ENCODE measurements at regions not wholly inside any gene's neighbourhood (a gene's known extent, or its start where the extent isn't known, plus 50 kb on each side); places are given as distances from the start of the nearest gene placed in this dataset.

DNA sequence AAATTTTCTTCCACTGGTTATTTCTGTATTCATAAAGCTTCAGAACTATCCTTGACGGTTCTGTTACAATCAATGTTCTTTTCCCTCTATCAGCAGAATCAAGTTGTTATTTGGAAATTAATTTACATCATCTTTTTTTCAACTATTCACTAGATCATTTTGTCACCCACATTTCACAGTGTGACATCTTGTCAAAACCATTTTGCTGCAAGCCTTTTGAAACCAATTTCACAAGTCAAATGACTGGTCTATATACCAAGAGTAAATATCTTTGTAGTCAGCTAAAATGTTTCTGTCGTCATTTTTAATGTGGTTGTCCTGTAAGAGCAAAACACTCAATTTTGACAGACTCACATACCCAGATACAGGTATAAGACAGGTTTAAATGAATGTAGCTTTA lies 984.3 kb upstream of the TYRP1 start:
- TF ChIP-seq ZNF768 (tag by site-specific recombination; IDR thresholded peaks at IDR 0.05) (no peak), SP3 (tag by site-specific recombination; IDR thresholded peaks at IDR 0.05) (no peak), ZNF335 (tag by site-specific recombination; conservative IDR thresholded peaks at IDR 0.05) (no peak), ZNF530 (tag by site-specific recombination; IDR thresholded peaks at IDR 0.05; ENCODE audit: low read depth) (no peak), ZNF585B (tag by site-specific recombination; IDR thresholded peaks at IDR 0.05) (no peak), ZNF146 (tag by site-specific recombination; IDR thresholded peaks at IDR 0.05) (no peak), ZNF426 (tag by site-specific recombination; IDR thresholded peaks at IDR 0.05) (no peak), PRDM1 (tag by site-specific recombination; IDR thresholded peaks at IDR 0.05) (no peak), ZNF529 (tag by site-specific recombination; IDR thresholded peaks at IDR 0.05; ENCODE audit: insufficient replicate concordance) (no peak)
- TF ChIP-seq, protein P1, sequence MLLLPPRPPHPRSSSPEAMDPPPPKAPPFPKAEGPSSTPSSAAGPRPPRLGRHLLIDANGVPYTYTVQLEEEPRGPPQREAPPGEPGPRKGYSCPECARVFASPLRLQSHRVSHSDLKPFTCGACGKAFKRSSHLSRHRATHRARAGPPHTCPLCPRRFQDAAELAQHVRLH (tag by site-specific recombination; IDR thresholded peaks at IDR 0.05) = no peak
- H3K9me3 ChIP-seq (ENCODE audit: control insufficient read depth, insufficient read depth, low read depth, low read length) = no peaks in the 10 kb centered on the region
- H3K4me1 ChIP-seq (ENCODE audit: control insufficient read depth, insufficient read depth, low read length) = no peaks in the 10 kb centered on the region
- ChIA-PET CTCF (interaction anchor here (0.7 kb wide), 1 partner anchor 734 kb away, joined by 4 read pairs; no protein-coding TSS in a partner anchor), POLR2A (no interaction called here)
- no peaks in the 10 kb centered on the region for H3K36me3 ChIP-seq (ENCODE audit: control insufficient read depth in 2 of 2, insufficient read depth in 1 of 2, low read length in 2 of 2)
- H3K4me3 ChIP-seq (ENCODE audit: low read depth, low read length) = no peak overlapping the region
- no peak overlapping the region for H3K27ac ChIP-seq (ENCODE audit: extremely low read depth, low read depth, low read length)

DNA sequence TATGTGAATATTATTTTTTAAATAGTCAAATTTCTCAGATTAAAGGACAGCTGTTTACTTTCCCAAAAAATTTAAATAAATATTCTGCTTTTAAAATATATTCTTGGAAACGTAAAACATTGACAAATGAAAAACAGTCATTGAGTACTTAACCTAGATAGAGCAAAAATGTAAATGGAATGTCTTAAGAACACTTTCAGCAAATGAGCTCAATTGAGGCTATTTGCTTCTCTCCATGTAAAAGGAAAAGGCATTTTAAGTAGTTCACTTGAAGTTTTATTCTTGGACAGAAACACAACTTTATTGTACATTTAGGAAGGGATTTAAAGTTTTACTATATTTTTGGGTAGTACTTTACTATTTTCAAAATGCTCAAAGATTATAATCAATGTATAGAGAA lies 983.6 kb upstream of the TYRP1 start:
- H3K27ac ChIP-seq (ENCODE audit: extremely low read depth, low read depth, low read length) = no peak overlapping the region
- H3K9me3 ChIP-seq (ENCODE audit: control insufficient read depth, insufficient read depth, low read depth, low read length) = no peaks in the 10 kb centered on the region
- no peaks in the 10 kb centered on the region for H3K4me1 ChIP-seq (ENCODE audit: control insufficient read depth, insufficient read depth, low read length)
- no peaks in the 10 kb centered on the region for H3K36me3 ChIP-seq (ENCODE audit: control insufficient read depth in 2 of 2, insufficient read depth in 1 of 2, low read length in 2 of 2)
- CTCF ChIA-PET = interaction anchor here (0.7 kb wide), 1 partner anchor 734 kb away, joined by 4 read pairs; no protein-coding TSS in a partner anchor
- H3K4me3 ChIP-seq (ENCODE audit: low read depth, low read length) = no peak overlapping the region
- POLR2A ChIA-PET = no interaction called here
- TF ChIP-seq ZNF140 (tag by site-specific recombination; IDR thresholded peaks at IDR 0.05) (no peak), ZNF530 (tag by site-specific recombination; IDR thresholded peaks at IDR 0.05; ENCODE audit: low read depth) (no peak), ZNF19 (tag by site-specific recombination; IDR thresholded peaks at IDR 0.05; ENCODE audit: low read depth) (no peak), ZNF146 (tag by site-specific recombination; IDR thresholded peaks at IDR 0.05) (no peak), ZNF610 (tag by site-specific recombination; IDR thresholded peaks at IDR 0.05; ENCODE audit: borderline replicate concordance) (no peak), ZFP69B (tag by site-specific recombination; IDR thresholded peaks at IDR 0.05) (no peak)
- TF ChIP-seq, protein P2, sequence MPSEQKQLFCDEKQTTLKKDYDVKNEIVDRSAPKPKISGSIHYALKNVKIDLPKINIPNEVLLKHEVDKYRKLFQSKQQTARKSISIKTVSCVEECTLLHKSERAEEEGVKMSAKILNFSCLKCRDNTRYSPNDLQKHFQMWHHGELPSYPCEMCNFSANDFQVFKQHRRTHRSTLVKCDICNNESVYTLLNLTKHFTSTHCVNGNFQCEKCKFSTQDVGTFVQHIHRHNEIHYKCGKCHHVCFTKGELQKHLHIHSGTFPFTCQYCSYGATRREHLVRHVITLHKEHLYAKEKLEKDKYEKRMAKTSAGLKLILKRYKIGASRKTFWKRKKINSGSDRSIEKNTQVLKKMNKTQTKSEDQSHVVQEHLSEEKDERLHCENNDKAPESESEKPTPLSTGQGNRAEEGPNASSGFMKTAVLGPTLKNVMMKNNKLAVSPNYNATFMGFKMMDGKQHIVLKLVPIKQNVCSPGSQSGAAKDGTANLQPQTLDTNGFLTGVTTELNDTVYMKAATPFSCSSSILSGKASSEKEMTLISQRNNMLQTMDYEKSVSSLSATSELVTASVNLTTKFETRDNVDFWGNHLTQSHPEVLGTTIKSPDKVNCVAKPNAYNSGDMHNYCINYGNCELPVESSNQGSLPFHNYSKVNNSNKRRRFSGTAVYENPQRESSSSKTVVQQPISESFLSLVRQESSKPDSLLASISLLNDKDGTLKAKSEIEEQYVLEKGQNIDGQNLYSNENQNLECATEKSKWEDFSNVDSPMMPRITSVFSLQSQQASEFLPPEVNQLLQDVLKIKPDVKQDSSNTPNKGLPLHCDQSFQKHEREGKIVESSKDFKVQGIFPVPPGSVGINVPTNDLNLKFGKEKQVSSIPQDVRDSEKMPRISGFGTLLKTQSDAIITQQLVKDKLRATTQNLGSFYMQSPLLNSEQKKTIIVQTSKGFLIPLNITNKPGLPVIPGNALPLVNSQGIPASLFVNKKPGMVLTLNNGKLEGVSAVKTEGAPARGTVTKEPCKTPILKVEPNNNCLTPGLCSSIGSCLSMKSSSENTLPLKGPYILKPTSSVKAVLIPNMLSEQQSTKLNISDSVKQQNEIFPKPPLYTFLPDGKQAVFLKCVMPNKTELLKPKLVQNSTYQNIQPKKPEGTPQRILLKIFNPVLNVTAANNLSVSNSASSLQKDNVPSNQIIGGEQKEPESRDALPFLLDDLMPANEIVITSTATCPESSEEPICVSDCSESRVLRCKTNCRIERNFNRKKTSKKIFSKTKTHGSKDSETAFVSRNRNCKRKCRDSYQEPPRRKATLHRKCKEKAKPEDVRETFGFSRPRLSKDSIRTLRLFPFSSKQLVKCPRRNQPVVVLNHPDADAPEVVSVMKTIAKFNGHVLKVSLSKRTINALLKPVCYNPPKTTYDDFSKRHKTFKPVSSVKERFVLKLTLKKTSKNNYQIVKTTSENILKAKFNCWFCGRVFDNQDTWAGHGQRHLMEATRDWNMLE (tag by site-specific recombination; conservative IDR thresholded peaks at IDR 0.05; ENCODE audit: low read depth) = no peak

DNA sequence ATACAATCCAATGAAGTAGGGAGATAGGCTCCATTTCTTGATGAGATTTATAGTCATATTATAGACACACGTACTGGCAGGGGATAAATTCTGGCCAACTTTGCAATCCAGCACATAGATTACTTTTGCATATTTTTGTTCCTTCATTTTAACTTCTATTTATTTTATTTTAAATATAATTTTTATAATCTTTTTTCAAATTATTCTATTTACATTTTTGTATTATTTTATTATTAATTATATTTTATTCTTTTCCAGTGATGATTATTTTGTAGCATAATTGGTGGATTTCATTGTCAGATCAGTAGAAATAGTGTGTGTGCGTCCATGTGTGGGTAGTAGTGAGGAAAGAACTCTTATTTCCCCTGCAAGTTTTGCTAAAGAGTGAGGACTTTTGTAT lies 980.1 kb upstream of the TYRP1 start:
- no peaks in the 10 kb centered on the region for H3K4me1 ChIP-seq (ENCODE audit: control insufficient read depth, insufficient read depth, low read length)
- no peaks in the 10 kb centered on the region for H3K9me3 ChIP-seq (ENCODE audit: control insufficient read depth, insufficient read depth, low read depth, low read length)
- CTCF ChIA-PET = no interaction called here
- H3K36me3 ChIP-seq (ENCODE audit: control insufficient read depth in 2 of 2, insufficient read depth in 1 of 2, low read length in 2 of 2) = no peaks in the 10 kb centered on the region
- H3K27ac ChIP-seq (ENCODE audit: extremely low read depth, low read depth, low read length) = no peak overlapping the region
- no peak overlapping the region for H3K4me3 ChIP-seq (ENCODE audit: low read depth, low read length)
- POLR2A ChIA-PET = no interaction called here
- TF ChIP-seq HOXC10 (CRISPR knock-in tag; IDR thresholded peaks at IDR 0.05) (no peak), HOXA7 (CRISPR knock-in tag; IDR thresholded peaks at IDR 0.05; ENCODE audit: borderline replicate concordance) (no peak), ZNF549 (tag by site-specific recombination; IDR thresholded peaks at IDR 0.05) (no peak), OSR2 (tag by site-specific recombination; IDR thresholded peaks at IDR 0.05) (no peak), ZNF654 (tag by site-specific recombination; IDR thresholded peaks at IDR 0.05; ENCODE audit: low read depth) (no peak), FEZF1 (tag by site-specific recombination; IDR thresholded peaks at IDR 0.05) (no peak), TCF7L2 (IDR thresholded peaks at IDR 0.05; ENCODE audit: borderline replicate concordance, low read depth, low read length) (no peak), ZBTB8A (tag by site-specific recombination; IDR thresholded peaks at IDR 0.05) (no peak), ZIC2 (tag by site-specific recombination; IDR thresholded peaks at IDR 0.05) (no peak), ZNF133 (tag by site-specific recombination; IDR thresholded peaks at IDR 0.05) (no peak), ZNF2 (tag by site-specific recombination; IDR thresholded peaks at IDR 0.05) (no peak), ZNF10 (tag by site-specific recombination; IDR thresholded peaks at IDR 0.05) (no peak), ZBTB48 (tag by site-specific recombination; IDR thresholded peaks at IDR 0.05) (no peak)
- TF ChIP-seq, protein P3, sequence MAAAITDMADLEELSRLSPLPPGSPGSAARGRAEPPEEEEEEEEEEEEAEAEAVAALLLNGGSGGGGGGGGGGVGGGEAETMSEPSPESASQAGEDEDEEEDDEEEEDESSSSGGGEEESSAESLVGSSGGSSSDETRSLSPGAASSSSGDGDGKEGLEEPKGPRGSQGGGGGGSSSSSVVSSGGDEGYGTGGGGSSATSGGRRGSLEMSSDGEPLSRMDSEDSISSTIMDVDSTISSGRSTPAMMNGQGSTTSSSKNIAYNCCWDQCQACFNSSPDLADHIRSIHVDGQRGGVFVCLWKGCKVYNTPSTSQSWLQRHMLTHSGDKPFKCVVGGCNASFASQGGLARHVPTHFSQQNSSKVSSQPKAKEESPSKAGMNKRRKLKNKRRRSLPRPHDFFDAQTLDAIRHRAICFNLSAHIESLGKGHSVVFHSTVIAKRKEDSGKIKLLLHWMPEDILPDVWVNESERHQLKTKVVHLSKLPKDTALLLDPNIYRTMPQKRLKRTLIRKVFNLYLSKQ (tag by site-specific recombination; IDR thresholded peaks at IDR 0.05; ENCODE audit: borderline replicate concordance) = no peak

Measured in HEK293 (cell line).